Parathyroid adenoma (tissue), 2 donors: ENCODE measurements at regions not wholly inside any gene's neighbourhood (a gene's known extent, or its start where the extent isn't known, plus 50 kb on each side); places are given as distances from the start of the nearest gene placed in this dataset.

Experiments
- H2AFZ ChIP-seq: fragments of 300-600 bp; sonication (generic); one replicate; pipeline ENCODE4 v1.7.0; 2017; ENCODE audit warnings: antibody characterized with exemption, mild to moderate bottlenecking
- H3K27ac ChIP-seq: fragments of 300-600 bp; sonication (generic); one replicate; pipeline ENCODE4 v1.7.0; 2017
- H3K27me3 ChIP-seq: fragments of 300-600 bp; sonication (generic); one replicate; pipeline ENCODE4 v1.7.0; 2017; ENCODE audit warnings: low read length; ENCODE audit not compliant: control insufficient read depth, insufficient read depth
- H3K36me3 ChIP-seq: fragments of 300-600 bp; sonication (generic); one replicate; pipeline ENCODE4 v1.7.0; 2017; ENCODE audit warnings: low read length; ENCODE audit not compliant: control insufficient read depth, insufficient read depth
- H3K4me1 ChIP-seq: fragments of 300-600 bp; sonication (generic); one replicate; pipeline ENCODE4 v1.7.0; 2017; ENCODE audit warnings: control low read depth
- H3K4me2 ChIP-seq: fragments of 300-600 bp; sonication (generic); one replicate; pipeline ENCODE4 v1.7.0; 2017; ENCODE audit warnings: low read length
- H3K4me3 ChIP-seq: fragments of 300-600 bp; sonication (generic); one replicate; pipeline ENCODE4 v1.7.0; 2017; ENCODE audit warnings: low read depth, low read length
- H3K79me2 ChIP-seq: fragments of 300-600 bp; sonication (generic); one replicate; pipeline ENCODE4 v1.7.0; 2017; ENCODE audit warnings: control low read depth
- H3K9ac ChIP-seq: fragments of 300-600 bp; sonication (generic); one replicate; pipeline ENCODE4 v1.7.0; 2017; ENCODE audit warnings: mild to moderate bottlenecking
- H3K9me3 ChIP-seq: fragments of 300-600 bp; sonication (generic); one replicate; pipeline ENCODE4 v1.7.0; 2017; ENCODE audit warnings: low read length; ENCODE audit not compliant: control insufficient read depth
- TF ChIP-seq, protein P1 (sequence below): fragments of 300-600 bp; sonication (generic); IDR thresholded peaks from one replicate; pipeline ENCODE4 v1.7.0; 2017; ENCODE audit warnings: antibody characterized with exemption, mild to moderate bottlenecking
- donor health status: primary hyperparathyroidism.

DNA sequence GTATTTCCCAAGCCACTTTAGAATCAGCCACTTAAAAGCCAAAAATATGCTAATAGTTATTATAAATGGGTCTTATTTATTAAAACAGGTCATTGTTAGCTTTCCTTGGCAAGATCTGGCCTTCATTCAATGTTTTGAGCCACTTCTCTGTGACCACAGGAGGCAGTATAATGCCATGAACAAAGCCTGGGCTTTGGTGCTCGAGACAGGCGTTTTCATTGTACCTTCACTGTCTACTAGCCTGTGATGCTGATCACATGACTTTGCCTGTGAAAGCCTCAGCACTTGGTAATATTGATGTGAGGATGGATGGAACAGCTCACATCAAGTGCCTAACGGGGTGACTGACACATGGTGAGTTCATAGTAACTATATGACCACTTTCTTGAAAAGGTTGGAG is 217.0 kb downstream of the RWDD3 start:
- H3K9ac ChIP-seq = no peak overlapping the region

DNA sequence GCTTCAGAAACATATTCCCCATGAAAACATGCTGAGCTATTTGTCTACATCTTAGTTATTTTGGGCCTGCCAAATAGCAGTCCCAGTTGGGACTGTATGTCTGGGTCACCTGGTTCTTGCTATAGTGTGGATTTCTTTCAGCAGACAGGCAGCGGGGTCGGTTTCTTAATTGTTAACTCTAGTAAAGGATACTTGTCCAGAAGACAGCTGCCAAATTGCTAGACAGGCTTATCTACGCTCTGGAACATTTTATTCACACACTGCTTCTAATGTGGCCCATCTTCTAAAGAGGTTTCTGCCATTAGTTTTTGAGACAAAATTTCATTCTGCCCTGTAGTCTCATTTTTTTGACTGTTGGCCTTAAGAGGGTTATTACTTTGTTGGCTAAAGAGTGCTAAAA is 217.9 kb downstream of the RWDD3 start:
- Histone ChIP-seq H3K9me3 (no peaks in the 10 kb centered on the region), H3K79me2 (no peaks in the 10 kb centered on the region), H3K27me3 (no peaks in the 10 kb centered on the region), H3K36me3 (no peaks in the 10 kb centered on the region), H3K27ac (no peak overlapping the region), H3K4me1 (no peaks in the 10 kb centered on the region), H3K9ac (no peak overlapping the region), H2AFZ (no peak overlapping the region), H3K4me2 (no peak overlapping the region), H3K4me3 (no peak overlapping the region)
- TF ChIP-seq, protein P1, sequence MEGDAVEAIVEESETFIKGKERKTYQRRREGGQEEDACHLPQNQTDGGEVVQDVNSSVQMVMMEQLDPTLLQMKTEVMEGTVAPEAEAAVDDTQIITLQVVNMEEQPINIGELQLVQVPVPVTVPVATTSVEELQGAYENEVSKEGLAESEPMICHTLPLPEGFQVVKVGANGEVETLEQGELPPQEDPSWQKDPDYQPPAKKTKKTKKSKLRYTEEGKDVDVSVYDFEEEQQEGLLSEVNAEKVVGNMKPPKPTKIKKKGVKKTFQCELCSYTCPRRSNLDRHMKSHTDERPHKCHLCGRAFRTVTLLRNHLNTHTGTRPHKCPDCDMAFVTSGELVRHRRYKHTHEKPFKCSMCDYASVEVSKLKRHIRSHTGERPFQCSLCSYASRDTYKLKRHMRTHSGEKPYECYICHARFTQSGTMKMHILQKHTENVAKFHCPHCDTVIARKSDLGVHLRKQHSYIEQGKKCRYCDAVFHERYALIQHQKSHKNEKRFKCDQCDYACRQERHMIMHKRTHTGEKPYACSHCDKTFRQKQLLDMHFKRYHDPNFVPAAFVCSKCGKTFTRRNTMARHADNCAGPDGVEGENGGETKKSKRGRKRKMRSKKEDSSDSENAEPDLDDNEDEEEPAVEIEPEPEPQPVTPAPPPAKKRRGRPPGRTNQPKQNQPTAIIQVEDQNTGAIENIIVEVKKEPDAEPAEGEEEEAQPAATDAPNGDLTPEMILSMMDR = no peak

More for the DNA sequence above, 217.0 kb downstream of the RWDD3 start:
- H3K79me2 ChIP-seq = no peaks in the 10 kb centered on the region
- H3K9me3 ChIP-seq = no peaks in the 10 kb centered on the region
- no peak overlapping the region for H3K27ac ChIP-seq
- H3K36me3 ChIP-seq = no peaks in the 10 kb centered on the region
- no peaks in the 10 kb centered on the region for H3K27me3 ChIP-seq
- no peak overlapping the region for H2AFZ ChIP-seq
- H3K4me3 ChIP-seq = no peak overlapping the region
- no peak overlapping the region for H3K4me2 ChIP-seq
- TF ChIP-seq, protein P1 = peak; percentile 9
- no peaks in the 10 kb centered on the region for H3K4me1 ChIP-seq

DNA sequence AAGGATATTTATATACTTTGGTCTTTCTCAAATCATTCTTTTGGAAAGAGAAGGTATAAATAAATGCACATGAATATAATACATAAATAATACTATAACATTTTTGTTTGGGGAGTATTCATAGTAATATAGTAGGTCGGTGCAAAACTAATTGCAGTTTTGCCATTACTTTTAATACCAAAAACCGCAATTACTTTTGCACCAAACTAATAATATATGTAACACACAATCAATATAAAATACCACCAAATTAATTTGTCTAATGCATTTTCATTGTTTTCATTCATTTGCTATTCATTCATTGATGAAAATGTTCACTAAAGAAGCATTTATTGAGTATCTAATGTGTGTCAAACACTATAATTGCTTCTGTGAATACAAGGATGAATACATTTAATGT is 219.0 kb downstream of the RWDD3 start:
- no peak overlapping the region for H3K4me3 ChIP-seq
- H3K36me3 ChIP-seq = no peaks in the 10 kb centered on the region
- no peaks in the 10 kb centered on the region for H3K4me1 ChIP-seq
- no peaks in the 10 kb centered on the region for H3K9me3 ChIP-seq
- no peak overlapping the region for H3K9ac ChIP-seq
- TF ChIP-seq, protein P1 = no peak
- no peak overlapping the region for H3K4me2 ChIP-seq
- H3K27ac ChIP-seq = no peak overlapping the region
- H3K79me2 ChIP-seq = no peaks in the 10 kb centered on the region
- H3K27me3 ChIP-seq = no peaks in the 10 kb centered on the region
- no peak overlapping the region for H2AFZ ChIP-seq

DNA sequence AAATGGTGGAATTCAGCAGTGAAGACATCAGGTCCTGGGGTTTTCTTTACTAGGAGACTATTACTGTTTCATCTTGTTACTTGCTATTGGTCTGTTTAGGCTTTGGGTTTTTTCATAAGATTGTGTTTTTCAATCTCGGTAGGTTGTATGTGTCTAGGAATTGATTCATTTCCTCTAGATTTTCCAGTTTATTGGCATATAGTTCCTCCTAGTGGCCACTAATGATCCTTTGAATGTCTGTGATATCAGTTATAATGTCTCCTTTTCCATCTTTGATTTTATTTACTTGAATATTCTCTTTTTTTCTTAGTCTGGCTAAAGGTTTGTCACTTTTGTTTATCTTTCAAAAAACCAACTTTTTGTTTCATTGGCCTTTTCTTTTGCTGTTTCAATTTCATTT is 233.0 kb downstream of the RWDD3 start:
- Histone ChIP-seq H2AFZ (no peak overlapping the region), H3K36me3 (no peaks in the 10 kb centered on the region), H3K4me3 (no peak overlapping the region), H3K27me3 (no peaks in the 10 kb centered on the region), H3K79me2 (no peaks in the 10 kb centered on the region), H3K4me2 (no peak overlapping the region), H3K9ac (no peak overlapping the region), H3K4me1 (no peaks in the 10 kb centered on the region), H3K27ac (no peak overlapping the region), H3K9me3 (no peaks in the 10 kb centered on the region)
- TF ChIP-seq, protein P1 = no peak

DNA sequence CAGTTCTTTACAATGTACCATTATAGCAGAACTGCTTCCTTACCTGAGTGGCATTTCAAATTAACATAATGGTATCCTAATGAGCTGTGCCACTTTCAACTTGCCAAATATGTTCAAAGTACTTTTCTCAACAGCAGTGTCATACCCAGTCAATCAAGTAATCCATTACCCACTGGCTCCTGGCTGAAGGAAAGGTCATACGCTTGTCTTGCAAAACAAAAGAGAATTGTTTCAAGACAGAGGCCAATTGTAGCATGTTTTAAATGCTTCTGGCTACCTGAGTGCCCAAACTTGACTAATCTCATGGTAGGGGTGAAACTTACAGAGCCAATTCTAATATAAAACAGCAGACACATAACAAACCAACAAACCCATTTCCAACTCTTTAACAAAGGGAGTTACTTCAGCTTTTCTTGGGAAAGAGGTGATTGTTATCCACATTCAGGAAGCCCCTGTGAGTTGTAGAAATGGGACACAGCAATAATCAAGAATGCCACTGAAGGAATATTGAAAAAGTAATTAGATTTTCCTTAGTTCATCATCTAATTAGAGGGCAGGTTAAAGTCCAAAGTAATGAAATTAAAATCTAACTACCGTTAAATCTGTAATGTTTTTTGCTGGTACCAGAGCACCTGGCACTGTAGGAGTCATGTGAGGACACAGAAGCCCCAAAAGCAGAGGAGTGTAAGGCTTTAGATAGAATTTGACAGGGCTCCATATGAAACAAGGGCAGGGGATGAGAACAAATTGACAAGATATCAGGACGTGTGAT is 241.9 kb downstream of the RWDD3 start:
- Histone ChIP-seq H3K36me3 (no peaks in the 10 kb centered on the region), H3K4me2 (no peak overlapping the region), H3K27me3 (no peaks in the 10 kb centered on the region), H3K27ac (no peak overlapping the region), H2AFZ (no peak overlapping the region), H3K4me1 (no peaks in the 10 kb centered on the region), H3K9me3 (no peaks in the 10 kb centered on the region), H3K4me3 (no peak overlapping the region), H3K79me2 (no peaks in the 10 kb centered on the region), H3K9ac (no peak overlapping the region)
- TF ChIP-seq, protein P1 = no peak
